ENCODE measurements at regions not wholly inside any gene's neighbourhood (a gene's known extent, or its start where the extent isn't known, plus 50 kb on each side); places are given as distances from the start of the nearest gene placed in this dataset.
"Not testable (repeated sequence)": the region's sequence is repeated elsewhere in the genome, so short reads cannot be mapped to it uniquely, and the experiment has no call there.

- Histone ChIP-seq H4K20me1 (ENCODE audit: insufficient read depth, low read length) (no peaks in the 10 kb centered on the region), H2AFZ (ENCODE audit: low read depth, low read length) (0 out of 2 replicates have a peak overlapping the region, but pooled peaks have one; percentile 42), H3K4me1 (ENCODE audit: insufficient read depth, low read length) (peaks cover 8% of the 10 kb centered on the region), H3K4me2 (ENCODE audit: insufficient read depth, low read length) (no peak overlapping the region), H3K79me2 (ENCODE audit: insufficient read depth, low read length) (no peaks in the 10 kb centered on the region), H3K9me3 (ENCODE audit: insufficient read depth, low read length, severe bottlenecking) (no peaks in the 10 kb centered on the region), H3K9ac (ENCODE audit: low read depth, low read length) (no peak overlapping the region), H3K27me3 (ENCODE audit: insufficient read depth, low read length, poor library complexity) (no peaks in the 10 kb centered on the region), H3K36me3 (ENCODE audit: insufficient read depth, low read length) (no peaks in the 10 kb centered on the region), H3K4me3 (ENCODE audit: low read depth in 1 of 2, low read length in 2 of 2) (no peak overlapping the region), H3K27ac (ENCODE audit: low read length) (no peak overlapping the region)
- TF ChIP-seq EZH2 (IDR thresholded peaks at IDR 0.05; ENCODE audit: borderline replicate concordance, low read depth, low read length, severe bottlenecking) = no peak
- no peak for TF ChIP-seq CTCF (IDR thresholded peaks at IDR 0.05; ENCODE audit: borderline replicate concordance, extremely low read depth, low read length, poor library complexity, severe bottlenecking)
- DNase-seq = no peak
- ATAC-seq (ENCODE audit: insufficient read depth, low read depth) = no peak
Observed at GRCh38 chr4:100869276-100869675, 351.5 kb upstream of the EMCN start.

DNA sequence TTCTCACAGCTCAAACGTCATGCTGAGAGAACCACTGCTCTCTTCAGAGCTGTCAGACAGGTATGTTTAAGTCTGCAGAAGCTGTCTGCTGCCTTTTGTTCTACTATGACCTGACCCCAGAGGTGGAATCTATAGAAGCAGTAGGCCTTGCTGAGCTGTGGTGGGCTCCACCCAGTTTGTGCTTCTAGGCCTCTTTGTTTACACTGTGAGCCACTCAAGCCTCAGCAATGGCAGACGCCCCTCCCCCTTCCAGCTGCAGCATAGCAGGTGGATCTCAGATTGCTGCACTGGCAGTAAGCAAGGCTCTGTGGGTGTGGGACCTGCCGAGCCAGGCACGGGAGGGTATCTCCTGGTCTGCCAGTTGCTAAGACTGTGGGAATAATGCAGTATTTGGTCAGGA is 350.5 kb upstream of the EMCN start:
- ATAC-seq (ENCODE audit: insufficient read depth, low read depth) = peak; percentile 93
- not testable (repeated sequence) for H4K20me1 ChIP-seq (ENCODE audit: insufficient read depth, low read length); H3K36me3 ChIP-seq (ENCODE audit: insufficient read depth, low read length); H3K79me2 ChIP-seq (ENCODE audit: insufficient read depth, low read length); H3K9ac ChIP-seq (ENCODE audit: low read depth, low read length); H3K9me3 ChIP-seq (ENCODE audit: insufficient read depth, low read length, severe bottlenecking); H3K27ac ChIP-seq (ENCODE audit: low read length); H3K4me1 ChIP-seq (ENCODE audit: insufficient read depth, low read length); H3K4me3 ChIP-seq (ENCODE audit: low read depth in 1 of 2, low read length in 2 of 2); H3K27me3 ChIP-seq (ENCODE audit: insufficient read depth, low read length, poor library complexity); H3K4me2 ChIP-seq (ENCODE audit: insufficient read depth, low read length)
- H2AFZ ChIP-seq (ENCODE audit: low read depth, low read length) = peak overlapping the region; percentile 46
- peak; percentile 75 for DNase-seq

DNA sequence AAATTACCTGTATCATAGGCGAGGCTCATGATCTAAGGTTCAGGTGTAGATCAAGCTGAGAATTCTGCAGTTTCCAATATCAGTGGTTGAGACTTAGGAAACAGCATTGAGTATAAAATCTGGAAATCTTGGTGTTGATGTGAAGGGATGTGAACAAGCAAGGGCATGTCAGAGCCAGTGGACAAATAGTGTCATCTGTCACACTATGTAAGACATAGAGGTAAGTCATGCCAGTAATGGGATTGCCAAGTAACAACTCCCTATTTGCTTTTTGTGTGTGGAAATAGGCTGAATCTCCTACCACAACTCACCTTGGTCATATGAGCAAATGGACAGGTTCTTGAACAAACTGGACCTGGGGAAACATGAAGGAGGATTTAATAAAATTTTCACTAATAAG is 334.5 kb upstream of the EMCN start:
- Histone ChIP-seq H3K27me3 (ENCODE audit: insufficient read depth, low read length, poor library complexity) (no peaks in the 10 kb centered on the region), H3K79me2 (ENCODE audit: insufficient read depth, low read length) (no peaks in the 10 kb centered on the region), H2AFZ (ENCODE audit: low read depth, low read length) (no peak overlapping the region), H3K27ac (ENCODE audit: low read length) (no peak overlapping the region), H3K4me3 (ENCODE audit: low read depth in 1 of 2, low read length in 2 of 2) (no peak overlapping the region), H3K9me3 (ENCODE audit: insufficient read depth, low read length, severe bottlenecking) (no peaks in the 10 kb centered on the region), H3K4me1 (ENCODE audit: insufficient read depth, low read length) (no peaks in the 10 kb centered on the region), H3K4me2 (ENCODE audit: insufficient read depth, low read length) (no peak overlapping the region), H4K20me1 (ENCODE audit: insufficient read depth, low read length) (no peaks in the 10 kb centered on the region), H3K9ac (ENCODE audit: low read depth, low read length) (no peak overlapping the region), H3K36me3 (ENCODE audit: insufficient read depth, low read length) (no peaks in the 10 kb centered on the region)
- no peak for TF ChIP-seq CTCF (IDR thresholded peaks at IDR 0.05; ENCODE audit: borderline replicate concordance, extremely low read depth, low read length, poor library complexity, severe bottlenecking)
- no peak for TF ChIP-seq EZH2 (IDR thresholded peaks at IDR 0.05; ENCODE audit: borderline replicate concordance, low read depth, low read length, severe bottlenecking)
- DNase-seq (no peak), ATAC-seq (ENCODE audit: insufficient read depth, low read depth) (no peak)

- no peak overlapping the region for H3K9ac ChIP-seq (ENCODE audit: low read depth, low read length)
- no peaks in the 10 kb centered on the region for H3K4me1 ChIP-seq (ENCODE audit: insufficient read depth, low read length)
- no peaks in the 10 kb centered on the region for H3K79me2 ChIP-seq (ENCODE audit: insufficient read depth, low read length)
- DNase-seq = no peak
- ATAC-seq (ENCODE audit: insufficient read depth, low read depth) = no peak
- no peak overlapping the region for H3K27ac ChIP-seq (ENCODE audit: low read length)
- no peaks in the 10 kb centered on the region for H3K9me3 ChIP-seq (ENCODE audit: insufficient read depth, low read length, severe bottlenecking)
- no peaks in the 10 kb centered on the region for H3K36me3 ChIP-seq (ENCODE audit: insufficient read depth, low read length)
- no peak overlapping the region for H2AFZ ChIP-seq (ENCODE audit: low read depth, low read length)
- no peak overlapping the region for H3K4me3 ChIP-seq (ENCODE audit: low read depth in 1 of 2, low read length in 2 of 2)
- H4K20me1 ChIP-seq (ENCODE audit: insufficient read depth, low read length) = no peaks in the 10 kb centered on the region
- TF ChIP-seq CTCF (IDR thresholded peaks at IDR 0.05; ENCODE audit: borderline replicate concordance, extremely low read depth, low read length, poor library complexity, severe bottlenecking) (no peak), EZH2 (IDR thresholded peaks at IDR 0.05; ENCODE audit: borderline replicate concordance, low read depth, low read length, severe bottlenecking) (no peak)
- H3K27me3 ChIP-seq (ENCODE audit: insufficient read depth, low read length, poor library complexity) = no peaks in the 10 kb centered on the region
- H3K4me2 ChIP-seq (ENCODE audit: insufficient read depth, low read length) = no peak overlapping the region
Observed at GRCh38 chr4:100849319-100849718, 331.5 kb upstream of the EMCN start.
